ENCODE measurements at regions not wholly inside any gene's neighbourhood (a gene's known extent, or its start where the extent isn't known, plus 50 kb on each side); places are given as distances from the start of the nearest gene placed in this dataset.

DNA sequence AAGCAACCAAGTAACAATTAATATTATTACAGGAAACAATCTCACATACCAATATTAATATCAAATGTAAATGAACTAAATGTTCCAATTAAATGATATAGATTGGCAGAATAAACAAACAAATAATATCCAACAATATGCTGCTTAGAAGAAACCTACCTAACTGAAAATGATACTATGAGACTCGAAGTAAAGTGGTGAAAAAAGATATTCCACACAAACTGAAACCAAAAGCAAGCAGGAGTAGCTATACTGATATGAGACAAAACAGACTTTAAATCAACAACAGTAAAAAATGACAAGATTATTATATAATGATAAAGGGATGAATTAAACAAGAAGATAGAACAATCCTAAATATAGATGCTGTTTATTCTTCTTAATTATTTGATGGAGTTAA, 140.1 kb downstream of the SPANXN4 start:
- H3K9me3 ChIP-seq (ENCODE audit: low read depth, low read length, poor library complexity, severe bottlenecking), result peaks cover 24% of the 10 kb centered on the region
- no peaks in the 10 kb centered on the region for H3K4me1 ChIP-seq (ENCODE audit: insufficient read depth, low read length, poor library complexity, severe bottlenecking)
- no TSS peak for BruUV-seq (replicated peaks)
- CTCF ChIA-PET, result no interaction called here
- TF ChIP-seq, protein P1, sequence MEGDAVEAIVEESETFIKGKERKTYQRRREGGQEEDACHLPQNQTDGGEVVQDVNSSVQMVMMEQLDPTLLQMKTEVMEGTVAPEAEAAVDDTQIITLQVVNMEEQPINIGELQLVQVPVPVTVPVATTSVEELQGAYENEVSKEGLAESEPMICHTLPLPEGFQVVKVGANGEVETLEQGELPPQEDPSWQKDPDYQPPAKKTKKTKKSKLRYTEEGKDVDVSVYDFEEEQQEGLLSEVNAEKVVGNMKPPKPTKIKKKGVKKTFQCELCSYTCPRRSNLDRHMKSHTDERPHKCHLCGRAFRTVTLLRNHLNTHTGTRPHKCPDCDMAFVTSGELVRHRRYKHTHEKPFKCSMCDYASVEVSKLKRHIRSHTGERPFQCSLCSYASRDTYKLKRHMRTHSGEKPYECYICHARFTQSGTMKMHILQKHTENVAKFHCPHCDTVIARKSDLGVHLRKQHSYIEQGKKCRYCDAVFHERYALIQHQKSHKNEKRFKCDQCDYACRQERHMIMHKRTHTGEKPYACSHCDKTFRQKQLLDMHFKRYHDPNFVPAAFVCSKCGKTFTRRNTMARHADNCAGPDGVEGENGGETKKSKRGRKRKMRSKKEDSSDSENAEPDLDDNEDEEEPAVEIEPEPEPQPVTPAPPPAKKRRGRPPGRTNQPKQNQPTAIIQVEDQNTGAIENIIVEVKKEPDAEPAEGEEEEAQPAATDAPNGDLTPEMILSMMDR (conservative IDR thresholded peaks at IDR 0.05; ENCODE audit: low read depth, low read length), result no peak
- TF ChIP-seq EZH2 (IDR thresholded peaks at IDR 0.05; ENCODE audit: borderline replicate concordance, low read depth, low read length, poor library complexity, severe bottlenecking), result no peak
- H3K27ac ChIP-seq (ENCODE audit: low read depth, low read length, poor library complexity, severe bottlenecking), result no peak overlapping the region
- H3K36me3 ChIP-seq (ENCODE audit: insufficient read depth, low read length, poor library complexity, severe bottlenecking), result no peaks in the 10 kb centered on the region
- no peaks in the 10 kb centered on the region for H3K27me3 ChIP-seq (replicated peaks; ENCODE audit: insufficient read depth, low read depth, low read length, poor library complexity)
- no peak overlapping the region for H3K4me3 ChIP-seq (ENCODE audit: low read depth, low read length, poor library complexity, severe bottlenecking)
- POLR2A ChIA-PET (ENCODE audit: low non-redundant PET), result no interaction called here
- no peak for DNase-seq (ENCODE audit: low spot score)
- intact Hi-C loops (cut with micrococcal nuclease; ENCODE audit: unreplicated experiment), result no loop called here

DNA sequence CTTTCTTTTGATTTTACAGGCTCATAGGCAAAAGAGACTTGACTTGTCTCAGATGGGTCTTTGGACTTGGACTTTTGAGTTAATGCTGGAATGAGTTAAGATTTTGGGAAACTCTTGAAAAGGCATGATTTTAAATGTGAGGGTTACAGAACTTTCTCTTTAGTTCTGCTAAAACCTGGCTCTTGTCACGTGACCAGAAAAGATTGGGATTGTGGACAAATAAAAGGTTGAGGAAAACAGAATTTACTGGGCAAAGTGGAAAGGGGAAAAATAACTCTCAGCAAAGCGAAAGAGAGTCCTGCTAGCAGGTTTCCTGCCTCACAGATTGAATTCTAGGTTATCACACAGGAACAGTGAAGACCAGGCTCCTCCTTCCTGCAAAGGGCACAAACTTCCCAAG, 114.0 kb downstream of the SPANXN4 start:
- H3K4me1 ChIP-seq (ENCODE audit: insufficient read depth, low read length, poor library complexity, severe bottlenecking), result no peaks in the 10 kb centered on the region
- TF ChIP-seq, protein P1 (conservative IDR thresholded peaks at IDR 0.05; ENCODE audit: low read depth, low read length), result no peak
- no peak for TF ChIP-seq EZH2 (IDR thresholded peaks at IDR 0.05; ENCODE audit: borderline replicate concordance, low read depth, low read length, poor library complexity, severe bottlenecking)
- no peaks in the 10 kb centered on the region for H3K27me3 ChIP-seq (replicated peaks; ENCODE audit: insufficient read depth, low read depth, low read length, poor library complexity)
- H3K9me3 ChIP-seq (ENCODE audit: low read depth, low read length, poor library complexity, severe bottlenecking), result peaks cover 35% of the 10 kb centered on the region
- intact Hi-C loops (cut with micrococcal nuclease; ENCODE audit: unreplicated experiment), result no loop called here
- ChIA-PET POLR2A (ENCODE audit: low non-redundant PET) (no interaction called here), CTCF (no interaction called here)
- BruUV-seq (replicated peaks), result no TSS peak
- H3K4me3 ChIP-seq (ENCODE audit: low read depth, low read length, poor library complexity, severe bottlenecking), result no peak overlapping the region
- no peak overlapping the region for H3K27ac ChIP-seq (ENCODE audit: low read depth, low read length, poor library complexity, severe bottlenecking)
- no peaks in the 10 kb centered on the region for H3K36me3 ChIP-seq (ENCODE audit: insufficient read depth, low read length, poor library complexity, severe bottlenecking)
- DNase-seq (ENCODE audit: low spot score), result no peak

DNA sequence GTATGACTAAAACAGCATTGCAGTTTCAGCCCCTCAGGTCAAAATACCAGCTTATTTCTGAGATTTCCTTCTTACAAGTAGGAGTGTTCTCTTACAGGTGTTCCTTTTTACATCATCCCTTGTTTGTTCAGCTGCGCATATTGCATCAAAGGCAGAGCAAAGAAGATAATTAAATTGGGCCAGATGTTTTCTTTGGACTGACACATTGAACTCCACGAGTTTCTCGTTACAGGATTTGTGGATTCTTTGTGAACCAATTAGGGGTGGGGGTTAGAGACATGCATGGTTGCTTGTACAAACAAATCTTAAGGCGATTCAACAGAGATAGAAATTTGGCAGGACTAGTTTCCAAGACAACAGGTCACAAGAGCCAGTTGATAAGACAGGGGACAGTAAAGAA, 95.7 kb downstream of the SPANXN4 start:
- H3K27ac ChIP-seq (ENCODE audit: low read depth, low read length, poor library complexity, severe bottlenecking), result no peak overlapping the region
- ChIA-PET POLR2A (ENCODE audit: low non-redundant PET) (no interaction called here), CTCF (no interaction called here)
- no TSS peak for BruUV-seq (replicated peaks)
- H3K4me3 ChIP-seq (ENCODE audit: low read depth, low read length, poor library complexity, severe bottlenecking), result no peak overlapping the region
- no peaks in the 10 kb centered on the region for H3K4me1 ChIP-seq (ENCODE audit: insufficient read depth, low read length, poor library complexity, severe bottlenecking)
- TF ChIP-seq, protein P1 (conservative IDR thresholded peaks at IDR 0.05; ENCODE audit: low read depth, low read length), result no peak
- no peak for TF ChIP-seq EZH2 (IDR thresholded peaks at IDR 0.05; ENCODE audit: borderline replicate concordance, low read depth, low read length, poor library complexity, severe bottlenecking)
- H3K9me3 ChIP-seq (ENCODE audit: low read depth, low read length, poor library complexity, severe bottlenecking), result peaks cover 11% of the 10 kb centered on the region
- H3K36me3 ChIP-seq (ENCODE audit: insufficient read depth, low read length, poor library complexity, severe bottlenecking), result no peaks in the 10 kb centered on the region
- intact Hi-C loops (cut with micrococcal nuclease; ENCODE audit: unreplicated experiment), result no loop called here
- H3K27me3 ChIP-seq (replicated peaks; ENCODE audit: insufficient read depth, low read depth, low read length, poor library complexity), result no peaks in the 10 kb centered on the region
- DNase-seq (ENCODE audit: low spot score), result no peak

All from A673 (cell line).